HL-60 (cell line): ENCODE measurements at regions not wholly inside any gene's neighbourhood (a gene's known extent, or its start where the extent isn't known, plus 50 kb on each side); places are given as distances from the start of the nearest gene placed in this dataset.

Experiments
- DNase-seq, 2 experiments: peaks; one replicate each; pipeline ENCODE4 v3.0.0-alpha.2; 2010 to 2020; ENCODE audit warnings: low read depth in 1 of 2, low spot score in 1 of 2
- H3K27ac ChIP-seq: fragments of 250-450 bp; sonication (Bioruptor Pico); replicated peaks from 2 replicates; pipeline ENCODE4 v1.5.1; 2020; ENCODE audit warnings: mild to moderate bottlenecking, moderate library complexity
- H3K27me3 ChIP-seq: fragments of 250-450 bp; sonication (Bioruptor Pico); 2 replicates; pipeline ENCODE4 v1.5.1; 2021; ENCODE audit warnings: mild to moderate bottlenecking, moderate library complexity; ENCODE audit not compliant: insufficient read depth, poor library complexity, severe bottlenecking
- H3K4me3 ChIP-seq: replicated peaks from 2 replicates; pipeline ENCODE4 v1.5.1; 2011; ENCODE audit warnings: mild to moderate bottlenecking, control low read depth, low read length; ENCODE audit not compliant: insufficient read depth
- GABPA ChIP-seq: IDR thresholded peaks from 2 replicates; pipeline ENCODE4 v1.6.1; 2012; ENCODE audit warnings: low read depth
- POLR2AphosphoS5 ChIP-seq: IDR thresholded peaks from 2 replicates; pipeline ENCODE4 v1.6.1; 2012; ENCODE audit warnings: low read depth
- SPI1 ChIP-seq: IDR thresholded peaks from 2 replicates; pipeline ENCODE4 v1.6.1; 2012; ENCODE audit warnings: low read depth, mild to moderate bottlenecking, borderline replicate concordance
- TF ChIP-seq, protein P1 (sequence below): IDR thresholded peaks from 2 replicates; pipeline ENCODE4 v1.6.1; 2012; ENCODE audit warnings: low read depth; ENCODE audit not compliant: insufficient replicate concordance
- TF ChIP-seq, protein P2 (sequence below): IDR thresholded peaks from one replicate; pipeline ENCODE4 v1.5.1; 2011; ENCODE audit warnings: low read length, control low read depth, inconsistent platforms; ENCODE audit not compliant: insufficient read depth

DNA sequence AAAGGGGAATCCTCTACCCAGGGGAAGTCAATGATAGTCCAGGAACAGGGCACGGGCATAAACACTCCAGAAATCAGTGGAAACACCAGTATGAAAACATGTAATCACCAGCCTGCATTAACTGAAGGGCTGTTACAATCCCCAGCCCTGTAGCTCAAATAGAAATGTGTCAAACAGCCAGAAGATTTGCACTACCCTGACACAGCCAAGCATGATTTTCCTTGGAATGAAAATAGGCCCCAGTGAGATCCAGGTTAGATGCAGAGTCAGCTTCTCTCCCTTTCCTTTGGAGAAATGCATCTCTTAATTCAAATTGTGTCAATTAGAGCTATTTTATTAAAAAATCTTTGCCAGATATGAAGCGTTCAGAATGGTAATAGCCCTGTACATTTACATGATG is 158.1 kb downstream of the RPS29 start:
- TF ChIP-seq SPI1 (no peak), GABPA (no peak), POLR2AphosphoS5 (no peak)
- TF ChIP-seq, protein P1, sequence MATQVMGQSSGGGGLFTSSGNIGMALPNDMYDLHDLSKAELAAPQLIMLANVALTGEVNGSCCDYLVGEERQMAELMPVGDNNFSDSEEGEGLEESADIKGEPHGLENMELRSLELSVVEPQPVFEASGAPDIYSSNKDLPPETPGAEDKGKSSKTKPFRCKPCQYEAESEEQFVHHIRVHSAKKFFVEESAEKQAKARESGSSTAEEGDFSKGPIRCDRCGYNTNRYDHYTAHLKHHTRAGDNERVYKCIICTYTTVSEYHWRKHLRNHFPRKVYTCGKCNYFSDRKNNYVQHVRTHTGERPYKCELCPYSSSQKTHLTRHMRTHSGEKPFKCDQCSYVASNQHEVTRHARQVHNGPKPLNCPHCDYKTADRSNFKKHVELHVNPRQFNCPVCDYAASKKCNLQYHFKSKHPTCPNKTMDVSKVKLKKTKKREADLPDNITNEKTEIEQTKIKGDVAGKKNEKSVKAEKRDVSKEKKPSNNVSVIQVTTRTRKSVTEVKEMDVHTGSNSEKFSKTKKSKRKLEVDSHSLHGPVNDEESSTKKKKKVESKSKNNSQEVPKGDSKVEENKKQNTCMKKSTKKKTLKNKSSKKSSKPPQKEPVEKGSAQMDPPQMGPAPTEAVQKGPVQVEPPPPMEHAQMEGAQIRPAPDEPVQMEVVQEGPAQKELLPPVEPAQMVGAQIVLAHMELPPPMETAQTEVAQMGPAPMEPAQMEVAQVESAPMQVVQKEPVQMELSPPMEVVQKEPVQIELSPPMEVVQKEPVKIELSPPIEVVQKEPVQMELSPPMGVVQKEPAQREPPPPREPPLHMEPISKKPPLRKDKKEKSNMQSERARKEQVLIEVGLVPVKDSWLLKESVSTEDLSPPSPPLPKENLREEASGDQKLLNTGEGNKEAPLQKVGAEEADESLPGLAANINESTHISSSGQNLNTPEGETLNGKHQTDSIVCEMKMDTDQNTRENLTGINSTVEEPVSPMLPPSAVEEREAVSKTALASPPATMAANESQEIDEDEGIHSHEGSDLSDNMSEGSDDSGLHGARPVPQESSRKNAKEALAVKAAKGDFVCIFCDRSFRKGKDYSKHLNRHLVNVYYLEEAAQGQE = no peak
- TF ChIP-seq, protein P2, sequence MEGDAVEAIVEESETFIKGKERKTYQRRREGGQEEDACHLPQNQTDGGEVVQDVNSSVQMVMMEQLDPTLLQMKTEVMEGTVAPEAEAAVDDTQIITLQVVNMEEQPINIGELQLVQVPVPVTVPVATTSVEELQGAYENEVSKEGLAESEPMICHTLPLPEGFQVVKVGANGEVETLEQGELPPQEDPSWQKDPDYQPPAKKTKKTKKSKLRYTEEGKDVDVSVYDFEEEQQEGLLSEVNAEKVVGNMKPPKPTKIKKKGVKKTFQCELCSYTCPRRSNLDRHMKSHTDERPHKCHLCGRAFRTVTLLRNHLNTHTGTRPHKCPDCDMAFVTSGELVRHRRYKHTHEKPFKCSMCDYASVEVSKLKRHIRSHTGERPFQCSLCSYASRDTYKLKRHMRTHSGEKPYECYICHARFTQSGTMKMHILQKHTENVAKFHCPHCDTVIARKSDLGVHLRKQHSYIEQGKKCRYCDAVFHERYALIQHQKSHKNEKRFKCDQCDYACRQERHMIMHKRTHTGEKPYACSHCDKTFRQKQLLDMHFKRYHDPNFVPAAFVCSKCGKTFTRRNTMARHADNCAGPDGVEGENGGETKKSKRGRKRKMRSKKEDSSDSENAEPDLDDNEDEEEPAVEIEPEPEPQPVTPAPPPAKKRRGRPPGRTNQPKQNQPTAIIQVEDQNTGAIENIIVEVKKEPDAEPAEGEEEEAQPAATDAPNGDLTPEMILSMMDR = no peak
- H3K27ac ChIP-seq = no peak overlapping the region
- DNase-seq = no peak
- no peak overlapping the region for H3K4me3 ChIP-seq
- no peaks in the 10 kb centered on the region for H3K27me3 ChIP-seq

DNA sequence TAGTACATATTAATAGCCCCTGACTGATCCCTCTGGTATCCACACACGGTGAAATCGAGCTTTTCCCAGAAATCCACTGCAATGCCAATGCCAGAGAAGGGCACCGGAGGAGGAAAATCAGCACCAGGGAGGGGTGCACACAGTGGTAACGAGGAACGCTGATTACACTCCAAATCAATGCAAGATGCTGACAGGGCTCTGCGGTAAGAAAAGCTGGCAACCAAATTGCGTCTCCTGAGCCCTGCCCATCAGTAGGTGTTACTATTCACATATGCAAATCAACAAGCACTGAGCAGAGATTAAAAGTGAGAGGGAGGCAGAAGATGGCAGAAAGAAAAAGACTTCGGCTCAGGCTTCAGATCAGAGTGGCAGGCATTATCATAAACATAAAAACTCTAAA is 159.1 kb downstream of the RPS29 start:
- TF ChIP-seq POLR2AphosphoS5 (no peak), SPI1 (no peak), GABPA (no peak)
- TF ChIP-seq, protein P1 = no peak
- TF ChIP-seq, protein P2 = no peak
- no peak overlapping the region for H3K27ac ChIP-seq
- no peak overlapping the region for H3K4me3 ChIP-seq
- no peaks in the 10 kb centered on the region for H3K27me3 ChIP-seq
- DNase-seq = no peak

DNA sequence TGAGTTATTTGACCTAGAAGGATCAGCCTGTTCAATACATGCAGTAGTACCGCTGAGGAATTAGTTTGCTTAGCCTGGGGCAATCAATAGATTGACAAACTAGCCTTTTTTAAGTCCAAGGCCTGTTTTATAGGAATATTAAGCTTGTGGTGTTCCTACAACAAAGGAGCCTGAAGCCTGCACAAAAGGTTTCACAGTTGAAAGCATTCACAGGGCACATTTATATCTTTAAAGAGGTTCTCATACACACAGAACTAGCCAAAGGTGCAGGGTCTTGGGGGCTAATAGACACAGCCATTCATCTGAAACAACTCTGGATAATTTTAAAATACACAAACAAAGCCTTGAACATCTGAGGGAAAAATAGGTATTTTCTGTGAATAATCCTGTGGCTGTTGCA is 160.3 kb downstream of the RPS29 start:
- Histone ChIP-seq H3K27ac (no peak overlapping the region), H3K27me3 (no peaks in the 10 kb centered on the region), H3K4me3 (no peak overlapping the region)
- no peak for DNase-seq
- TF ChIP-seq POLR2AphosphoS5 (no peak), GABPA (no peak), SPI1 (no peak)
- TF ChIP-seq, protein P2 = no peak
- TF ChIP-seq, protein P1 = no peak
